SU-DHL-6 (cell line): ENCODE measurements at regions not wholly inside any gene's neighbourhood (a gene's known extent, or its start where the extent isn't known, plus 50 kb on each side); places are given as distances from the start of the nearest gene placed in this dataset.

Experiments used
- H2AFZ ChIP-seq: fragments of 200-600 bp; sonication (generic); 2 replicates; pipeline ENCODE4 v1.6.1; 2014; ENCODE audit warnings: low read depth, mild to moderate bottlenecking, moderate library complexity, mixed read lengths, antibody characterized with exemption, low read length; ENCODE audit not compliant: severe bottlenecking
- H3F3A ChIP-seq: fragments of 200-600 bp; shearing (Covaris generic); 2 replicates; pipeline ENCODE4 v1.6.0; 2016; ENCODE audit warnings: antibody characterized with exemption, mild to moderate bottlenecking; ENCODE audit not compliant: insufficient read depth
- H3K27ac ChIP-seq: fragments of 200-600 bp; sonication (generic); 2 replicates; pipeline ENCODE4 v1.5.1; 2016; ENCODE audit warnings: low read depth, mild to moderate bottlenecking, low read length, moderate library complexity, mixed read lengths
- H3K27me3 ChIP-seq: fragments of 200-600 bp; sonication (generic), shearing (Covaris generic); 2 replicates; pipeline ENCODE4 v1.6.0; 2014; ENCODE audit warnings: mild to moderate bottlenecking, low read length
- H3K36me3 ChIP-seq: fragments of 200-600 bp; sonication (generic); 2 replicates; pipeline ENCODE4 v1.6.1; 2014; ENCODE audit warnings: mild to moderate bottlenecking, low read length, mixed read lengths
- H3K4me2 ChIP-seq: fragments of 300-600, 200-600 bp; shearing (Covaris generic), sonication (generic); 2 replicates; pipeline ENCODE4 v1.6.0; 2014; ENCODE audit warnings: low read length, low read depth, mild to moderate bottlenecking; ENCODE audit not compliant: poor library complexity, severe bottlenecking
- H3K4me3 ChIP-seq: fragments of 200-600 bp; sonication (generic); 2 replicates; pipeline ENCODE4 v1.5.1; 2014; ENCODE audit warnings: antibody characterized with exemption, low read length, mild to moderate bottlenecking, mixed read lengths; ENCODE audit not compliant: insufficient read depth, poor library complexity, severe bottlenecking
- H3K79me2 ChIP-seq: fragments of 200-600 bp; sonication (generic); 2 replicates; pipeline ENCODE4 v1.6.1; 2014; ENCODE audit warnings: mild to moderate bottlenecking, low read length, moderate library complexity; ENCODE audit not compliant: insufficient read depth
- H3K9ac ChIP-seq: fragments of 200-600 bp; sonication (generic); 2 replicates; pipeline ENCODE4 v1.7.0; 2014; ENCODE audit warnings: mild to moderate bottlenecking, low read length
- H3K9me2 ChIP-seq: fragments of 200-600 bp; sonication (generic); replicated peaks from 2 replicates; pipeline ENCODE4 v1.6.1; 2014; ENCODE audit warnings: low read length; ENCODE audit not compliant: insufficient read depth
- H3K9me3 ChIP-seq: fragments of 200-600 bp; sonication (generic); 2 replicates; pipeline ENCODE4 v1.6.1; 2014; ENCODE audit warnings: low read length, mixed read lengths; ENCODE audit not compliant: insufficient read depth
- H4K20me1 ChIP-seq: fragments of 200-600 bp; sonication (generic); 2 replicates; pipeline ENCODE4 v1.6.1; 2014; ENCODE audit warnings: low read depth, mild to moderate bottlenecking, antibody characterized with exemption, low read length, moderate library complexity, mixed read lengths
- EZH2phosphoT487 ChIP-seq: fragments of 200-600 bp; sonication (generic), shearing (Covaris generic); conservative IDR thresholded peaks from 2 replicates; pipeline ENCODE4 v1.6.1; 2018; ENCODE audit warnings: mild to moderate bottlenecking, antibody characterized with exemption, low read length, moderate library complexity, mixed read lengths
- TF ChIP-seq, protein P1 (sequence below): fragments of 200-600 bp; sonication (generic); IDR thresholded peaks from one replicate; pipeline ENCODE4 v1.5.1; 2017; ENCODE audit warnings: antibody characterized with exemption, mild to moderate bottlenecking, low read length, moderate library complexity; ENCODE audit not compliant: insufficient read depth, poor library complexity, severe bottlenecking

DNA sequence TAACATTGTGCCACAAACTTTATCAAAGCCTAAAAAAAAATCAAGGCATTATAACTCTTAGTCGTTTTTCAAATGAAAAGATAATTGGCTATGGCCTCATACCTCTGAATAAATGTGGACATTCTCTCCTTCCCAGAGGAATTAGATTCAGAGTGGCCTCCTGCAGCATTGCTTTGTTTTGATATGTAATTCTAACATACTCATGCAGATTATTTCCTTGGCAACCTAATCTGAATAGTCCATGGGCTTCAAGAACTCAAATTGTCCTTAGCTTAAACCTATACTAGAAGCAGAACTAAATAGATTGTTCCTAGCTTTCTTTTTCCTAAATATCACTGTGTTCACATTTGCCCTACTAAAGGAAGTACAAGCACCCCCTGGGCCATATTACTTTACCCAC is 1146.9 kb downstream of the OLFM4 start:
- TF ChIP-seq EZH2phosphoT487: no peak
- TF ChIP-seq, protein P1, sequence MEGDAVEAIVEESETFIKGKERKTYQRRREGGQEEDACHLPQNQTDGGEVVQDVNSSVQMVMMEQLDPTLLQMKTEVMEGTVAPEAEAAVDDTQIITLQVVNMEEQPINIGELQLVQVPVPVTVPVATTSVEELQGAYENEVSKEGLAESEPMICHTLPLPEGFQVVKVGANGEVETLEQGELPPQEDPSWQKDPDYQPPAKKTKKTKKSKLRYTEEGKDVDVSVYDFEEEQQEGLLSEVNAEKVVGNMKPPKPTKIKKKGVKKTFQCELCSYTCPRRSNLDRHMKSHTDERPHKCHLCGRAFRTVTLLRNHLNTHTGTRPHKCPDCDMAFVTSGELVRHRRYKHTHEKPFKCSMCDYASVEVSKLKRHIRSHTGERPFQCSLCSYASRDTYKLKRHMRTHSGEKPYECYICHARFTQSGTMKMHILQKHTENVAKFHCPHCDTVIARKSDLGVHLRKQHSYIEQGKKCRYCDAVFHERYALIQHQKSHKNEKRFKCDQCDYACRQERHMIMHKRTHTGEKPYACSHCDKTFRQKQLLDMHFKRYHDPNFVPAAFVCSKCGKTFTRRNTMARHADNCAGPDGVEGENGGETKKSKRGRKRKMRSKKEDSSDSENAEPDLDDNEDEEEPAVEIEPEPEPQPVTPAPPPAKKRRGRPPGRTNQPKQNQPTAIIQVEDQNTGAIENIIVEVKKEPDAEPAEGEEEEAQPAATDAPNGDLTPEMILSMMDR: no peak
- no peaks in the 10 kb centered on the region for H3F3A ChIP-seq
- no peak overlapping the region for H3K4me2 ChIP-seq
- H4K20me1 ChIP-seq: no peaks in the 10 kb centered on the region
- H3K36me3 ChIP-seq: no peaks in the 10 kb centered on the region
- no peaks in the 10 kb centered on the region for H3K9me3 ChIP-seq
- no peak overlapping the region for H2AFZ ChIP-seq
- H3K4me3 ChIP-seq: no peak overlapping the region
- no peaks in the 10 kb centered on the region for H3K27me3 ChIP-seq
- no peak overlapping the region for H3K27ac ChIP-seq
- H3K79me2 ChIP-seq: no peaks in the 10 kb centered on the region
- H3K9ac ChIP-seq: no peak overlapping the region
- H3K9me2 ChIP-seq: no peaks in the 10 kb centered on the region; the same call in 1 of the 2 replicates

DNA sequence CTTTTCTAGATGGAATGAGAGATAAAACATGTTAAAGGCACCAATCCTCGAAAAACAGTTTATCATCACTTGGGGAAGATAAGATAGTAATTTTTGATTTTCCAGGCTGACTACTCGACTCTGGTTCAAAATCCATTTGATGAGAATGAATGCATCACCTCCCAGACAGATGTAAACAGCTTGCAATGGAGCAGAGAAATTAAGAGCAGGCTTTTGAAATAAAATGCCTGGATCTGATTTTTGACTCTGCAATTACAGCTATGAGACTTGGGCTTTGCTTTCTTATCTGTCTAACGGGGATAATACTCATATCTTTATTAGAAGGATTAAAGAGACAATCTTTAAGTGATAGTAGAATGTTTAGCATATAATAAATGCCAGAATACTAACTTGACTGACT is 1148.9 kb downstream of the OLFM4 start:
- no peak overlapping the region for H3K4me3 ChIP-seq
- no peaks in the 10 kb centered on the region for H3K9me3 ChIP-seq
- H3K27me3 ChIP-seq: no peaks in the 10 kb centered on the region
- no peak for TF ChIP-seq EZH2phosphoT487
- TF ChIP-seq, protein P1: no peak
- no peaks in the 10 kb centered on the region for H3K9me2 ChIP-seq
- no peaks in the 10 kb centered on the region for H3K36me3 ChIP-seq
- no peak overlapping the region for H2AFZ ChIP-seq
- H4K20me1 ChIP-seq: no peaks in the 10 kb centered on the region
- H3K9ac ChIP-seq: no peak overlapping the region
- H3K79me2 ChIP-seq: no peaks in the 10 kb centered on the region
- H3K4me2 ChIP-seq: no peak overlapping the region
- H3F3A ChIP-seq: no peaks in the 10 kb centered on the region
- H3K27ac ChIP-seq: no peak overlapping the region

DNA sequence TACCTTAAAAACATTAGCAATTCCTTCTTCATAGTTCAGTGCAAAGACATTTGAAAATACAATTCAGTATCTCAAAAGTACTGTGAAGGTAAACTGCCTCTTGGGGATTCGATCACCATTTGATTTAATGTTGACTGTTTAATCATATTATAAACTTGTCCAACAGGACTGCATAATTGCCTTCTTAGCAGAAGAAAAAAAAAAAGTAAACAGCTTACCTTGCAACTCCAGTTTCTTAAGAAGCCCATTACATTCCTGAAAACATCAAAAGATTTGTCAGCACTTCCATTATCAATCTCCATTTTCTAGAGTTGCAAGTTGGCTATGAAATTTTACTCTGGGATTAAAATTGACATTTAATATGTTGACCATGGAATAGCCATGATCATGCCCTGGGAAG is 1154.6 kb downstream of the OLFM4 start:
- Histone ChIP-seq H3K4me2 (no peak overlapping the region), H3K9me2 (no peaks in the 10 kb centered on the region), H3F3A (no peaks in the 10 kb centered on the region)

More for the DNA sequence above, 1154.6 kb downstream of the OLFM4 start:
- Histone ChIP-seq H3K9ac (no peak overlapping the region), H3K36me3 (no peaks in the 10 kb centered on the region), H3K4me3 (no peak overlapping the region), H4K20me1 (no peaks in the 10 kb centered on the region), H3K9me3 (no peaks in the 10 kb centered on the region), H3K79me2 (no peaks in the 10 kb centered on the region), H3K27ac (no peak overlapping the region), H2AFZ (no peak overlapping the region), H3K27me3 (no peaks in the 10 kb centered on the region)
- no peak for TF ChIP-seq EZH2phosphoT487
- TF ChIP-seq, protein P1: no peak
